GM12878 (cell line): ENCODE measurements at regions not wholly inside any gene's neighbourhood (a gene's known extent, or its start where the extent isn't known, plus 50 kb on each side); places are given as distances from the start of the nearest gene placed in this dataset.
"Not testable (repeated sequence)": the region's sequence is repeated elsewhere in the genome, so short reads cannot be mapped to it uniquely, and the experiment has no call there.

Experiments
- ATAC-seq: fragments of 200-7000 bp; cut with Tn5 transposase; 3 replicates; pipeline ENCODE4 v1.9.1; 2020; ENCODE audit warnings: mild to moderate bottlenecking, moderate library complexity
- BruUV-seq: library from RNA; stranded (reverse); fragments of 400-500 nt; replicated peaks from 2 replicates; lab custom pipeline; 2021; lab: Mats Ljungman, UMichigan
- CTCF ChIA-PET: fragments of 300-600 bp; sonication (Branson Sonifier 250); formaldehyde crosslinking; extraction: SDS; loops from one replicate; lab custom pipeline; 2021; ENCODE audit warnings: inconsistent platforms; lab: Yijun Ruan, JAX
- POLR2A ChIA-PET: fragments of 350-600 bp; formaldehyde crosslinking; extraction: SDS; loops from one replicate; lab custom pipeline; 2021; ENCODE audit warnings: inconsistent platforms; lab: Charles Lee
- RAD21 ChIA-PET: fragments of 300-600 bp; sonication (Branson Sonifier 250); formaldehyde crosslinking; loops from one replicate; lab custom pipeline; 2023; ENCODE audit warnings: antibody characterized with exemption; ENCODE audit not compliant: unreplicated experiment; lab: Charles Lee
- SMC1A ChIA-PET: fragments of 300-600 bp; sonication (Branson Sonifier 250); formaldehyde crosslinking; loops from one replicate; lab custom pipeline; 2023; ENCODE audit not compliant: unreplicated experiment, uncharacterized antibody; lab: Charles Lee
- DNase-seq: peaks from one replicate; pipeline ENCODE4 v3.0.0-alpha.2; 2011; ENCODE audit warnings: low read depth, low spot score
- FAIRE-seq: peaks from 3 replicates; lab custom pipeline; 2011; peaks lifted over from hg19 to GRCh38; lab: Jason Lieb, UNC
- H2AFZ ChIP-seq: 2 replicates; pipeline ENCODE4 v1.6.0; 2011; ENCODE audit warnings: low read depth, low read length, control low read depth; ENCODE audit not compliant: control insufficient read depth
- H3K27ac ChIP-seq: 2 replicates; pipeline ENCODE4 v1.5.1; 2011; ENCODE audit warnings: control low read depth; ENCODE audit not compliant: control insufficient read depth, insufficient read depth
- H3K27me3 ChIP-seq, 2 experiments: replicated peaks in 1 of 2; 2 replicates each; pipeline versions ENCODE4 v1.6.0 to v1.6.1; 2011; ENCODE audit warnings: low read length in 1 of 2; ENCODE audit not compliant: control insufficient read depth in 2 of 2, insufficient read depth in 2 of 2
- H3K36me3 ChIP-seq, 2 experiments: 2 replicates each; pipeline ENCODE4 v1.5.1; 2011; ENCODE audit warnings: low read length in 1 of 2; ENCODE audit not compliant: control insufficient read depth in 2 of 2, insufficient read depth in 2 of 2
- H3K4me1 ChIP-seq: 2 replicates; pipeline ENCODE4 v1.6.1; 2011; ENCODE audit warnings: mild to moderate bottlenecking, low read length, moderate library complexity, mixed read lengths; ENCODE audit not compliant: control insufficient read depth, insufficient read depth
- H3K4me2 ChIP-seq: 2 replicates; pipeline ENCODE4 v1.6.0; 2011; ENCODE audit warnings: control low read depth; ENCODE audit not compliant: control insufficient read depth, insufficient read depth
- H3K4me3 ChIP-seq: fragments of 200-600 bp; sonication (generic); 2 replicates; pipeline ENCODE4 v1.5.1; 2016
- H3K79me2 ChIP-seq: 2 replicates; pipeline ENCODE4 v1.6.0; 2011; ENCODE audit warnings: low read length; ENCODE audit not compliant: control insufficient read depth, insufficient read depth
- H3K9ac ChIP-seq: 2 replicates; pipeline ENCODE4 v1.8.0; 2011; ENCODE audit warnings: low read length, control low read depth, mixed read lengths; ENCODE audit not compliant: control insufficient read depth, insufficient read depth
- H3K9me3 ChIP-seq: replicated peaks from 3 replicates; pipeline ENCODE4 v1.5.1; 2011; ENCODE audit warnings: mild to moderate bottlenecking, low read length; ENCODE audit not compliant: control insufficient read depth, insufficient read depth
- H4K20me1 ChIP-seq: 2 replicates; pipeline ENCODE4 v1.6.0; 2011; ENCODE audit not compliant: control insufficient read depth, insufficient read depth
- CBX5 ChIP-seq: sonication (generic); IDR thresholded peaks from 2 replicates; pipeline ENCODE4 v1.6.1; 2016; ENCODE audit warnings: low read depth, moderate library complexity, mild to moderate bottlenecking, inconsistent platforms
- CEBPB ChIP-seq, 2 experiments: fragments of 150-350 bp in 1 of 2; IDR thresholded peaks; 2 replicates each; pipeline ENCODE4 v1.6.1; 2012 to 2014; ENCODE audit warnings: low read depth in 2 of 2, low read length in 2 of 2, borderline replicate concordance in 1 of 2, inconsistent platforms in 1 of 2
- HDAC2 ChIP-seq: fragments of 200-600 bp; sonication (generic); IDR thresholded peaks from 2 replicates; pipeline ENCODE4 v1.6.1; 2017
- KAT2A ChIP-seq: conservative IDR thresholded peaks from 2 replicates; pipeline ENCODE4 v1.6.1; 2011; ENCODE audit warnings: low read depth, low read length; ENCODE audit not compliant: control insufficient read depth
- KDM1A ChIP-seq: fragments of 200-600 bp; sonication (generic); IDR thresholded peaks from 2 replicates; pipeline ENCODE4 v1.6.1; 2016; ENCODE audit warnings: borderline replicate concordance
- NR2F1 ChIP-seq: fragments of 450-650 bp; conservative IDR thresholded peaks from 2 replicates; pipeline ENCODE4 v1.6.1; 2017; ENCODE audit warnings: mild to moderate bottlenecking
- PRDM15 ChIP-seq: fragments of 450-650 bp; formaldehyde crosslinking; IDR thresholded peaks from 2 replicates; pipeline ENCODE4 v1.4.0; 2020; ENCODE audit warnings: mild to moderate bottlenecking, moderate library complexity
- SRF ChIP-seq, 2 experiments: IDR thresholded peaks; 2 replicates each; pipeline ENCODE4 v1.6.1; 2011; ENCODE audit warnings: low read depth in 2 of 2, low read length in 2 of 2, mild to moderate bottlenecking in 1 of 2, moderate library complexity in 1 of 2
- WRNIP1 ChIP-seq: IDR thresholded peaks from 2 replicates; pipeline ENCODE4 v1.6.1; 2011; ENCODE audit warnings: low read depth, low read length, improper control_type of control experiment, borderline replicate concordance
- WGBS: methylation state at CpG from one replicate; pipeline ENCODE4 v1.1.6; 2016; ENCODE audit warnings: low lambda C conversion rate; ENCODE audit not compliant: insufficient replicate concordance, insufficient coverage; ENCODE audit errors: missing lambda C conversion rate; 5-methylcytosine and 5-hydroxymethylcytosine counted together
- in situ Hi-C: fragments of 300-500 bp; cut with MboI; formaldehyde crosslinking; loops from 9 replicates; pipeline ENCODE4 v1.14.3; 2018; ENCODE audit warnings: mixed read lengths
- intact Hi-C: fragments of 100-400 bp; cut with micrococcal nuclease; formaldehyde crosslinking; loops from one replicate; pipeline ENCODE4 v1.14.2; 2022; ENCODE audit not compliant: unreplicated experiment
- TF ChIP-seq, protein P1 (sequence below): fragments of 450-650 bp; formaldehyde crosslinking; IDR thresholded peaks from 2 replicates; pipeline ENCODE4 v1.4.0; 2022; ENCODE audit warnings: mild to moderate bottlenecking, moderate library complexity

GRCh38 chr16:80092681-80093080, 448.1 kb upstream of the DYNLRB2 start (continued):
- TF ChIP-seq SRF (IDR thresholded peaks at IDR 0.05; ENCODE audit: low read depth in 2 of 2, low read length in 2 of 2), result no peak
- TF ChIP-seq, all 136 proteins: peak for 0

DNA sequence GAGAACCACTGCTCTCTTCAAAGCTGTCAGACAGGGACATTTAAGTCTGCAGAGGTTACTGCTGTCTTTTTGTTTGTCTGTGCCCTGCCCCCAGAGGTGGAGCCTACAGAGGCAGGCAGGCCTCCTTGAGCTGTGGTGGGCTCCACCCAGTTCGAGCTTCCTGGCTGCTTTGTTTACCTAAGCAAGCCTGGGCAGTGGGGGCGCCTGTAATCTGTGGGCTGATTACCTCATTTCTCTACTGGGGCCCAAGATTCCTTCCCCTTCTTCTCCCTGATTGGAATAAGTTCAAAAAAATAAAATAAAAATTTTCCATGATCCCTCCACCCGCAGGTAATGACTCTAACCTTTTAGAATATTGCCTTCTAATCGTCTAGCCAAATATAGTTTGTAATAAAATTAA, 449.3 kb upstream of the DYNLRB2 start:
- H3K4me3 ChIP-seq, RAD21 ChIA-PET, in situ Hi-C loops, H3K79me2 ChIP-seq, H3K27ac ChIP-seq, DNase-seq, POLR2A ChIA-PET, H3K27me3 ChIP-seq, H3K9ac ChIP-seq, ATAC-seq, FAIRE-seq, H3K36me3 ChIP-seq, H2AFZ ChIP-seq, SMC1A ChIA-PET, intact Hi-C loops, H3K9me3 ChIP-seq, H4K20me1 ChIP-seq, CTCF ChIA-PET, BruUV-seq, H3K4me2 ChIP-seq, H3K4me1 ChIP-seq: not testable (repeated sequence)
- 1% methylated on average over 4 of the region's 4 CpGs for WGBS

DNA sequence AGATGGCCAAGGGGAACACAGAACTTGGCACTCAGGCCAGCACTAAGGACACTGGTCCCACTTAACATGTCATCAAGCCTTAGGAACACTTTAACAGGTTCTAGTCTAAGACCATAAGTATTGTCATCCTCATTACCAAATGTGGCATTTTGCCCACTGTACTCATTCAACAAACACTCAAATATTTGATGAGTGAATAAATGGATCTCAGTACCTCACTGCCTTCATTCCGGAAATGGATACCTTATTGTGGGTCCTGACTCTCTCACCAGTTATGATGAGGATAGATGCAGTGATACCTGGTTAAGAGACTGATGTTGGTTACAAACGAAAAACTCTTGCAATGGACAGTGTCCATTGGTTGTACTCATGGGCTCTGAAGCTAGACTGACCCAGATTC, 455.2 kb upstream of the DYNLRB2 start:
- no peak for ATAC-seq
- H2AFZ ChIP-seq, result no peak overlapping the region
- 20% methylated on average over 2 of the region's 2 CpGs for WGBS
- ChIA-PET SMC1A (no interaction called here), CTCF (no interaction called here), POLR2A (no interaction called here), RAD21 (no interaction called here)
- intact Hi-C loops (no loop called here), in situ Hi-C loops (no loop called here)
- H3K27me3 ChIP-seq, result no peaks in the 10 kb centered on the region
- H3K79me2 ChIP-seq, result no peaks in the 10 kb centered on the region
- no TSS peak for BruUV-seq
- no peak for FAIRE-seq
- H3K4me2 ChIP-seq, result no peak overlapping the region
- no peak overlapping the region for H3K4me3 ChIP-seq
- no peaks in the 10 kb centered on the region for H3K9me3 ChIP-seq
- no peaks in the 10 kb centered on the region for H4K20me1 ChIP-seq
- H3K36me3 ChIP-seq, result no peaks in the 10 kb centered on the region
- no peak overlapping the region for H3K27ac ChIP-seq
- no peak overlapping the region for H3K9ac ChIP-seq
- H3K4me1 ChIP-seq, result no peaks in the 10 kb centered on the region
- DNase-seq, result no peak
- TF ChIP-seq KDM1A (no peak), PRDM15 (CRISPR knock-in tag) (no peak), NR2F1 (no peak), KAT2A (no peak), CBX5 (no peak), WRNIP1 (no peak), CEBPB (IDR thresholded peaks at IDR 0.05; ENCODE audit: borderline replicate concordance in 1 of 2, low read depth in 2 of 2, low read length in 2 of 2) (no peak), HDAC2 (no peak)
- TF ChIP-seq, protein P1, sequence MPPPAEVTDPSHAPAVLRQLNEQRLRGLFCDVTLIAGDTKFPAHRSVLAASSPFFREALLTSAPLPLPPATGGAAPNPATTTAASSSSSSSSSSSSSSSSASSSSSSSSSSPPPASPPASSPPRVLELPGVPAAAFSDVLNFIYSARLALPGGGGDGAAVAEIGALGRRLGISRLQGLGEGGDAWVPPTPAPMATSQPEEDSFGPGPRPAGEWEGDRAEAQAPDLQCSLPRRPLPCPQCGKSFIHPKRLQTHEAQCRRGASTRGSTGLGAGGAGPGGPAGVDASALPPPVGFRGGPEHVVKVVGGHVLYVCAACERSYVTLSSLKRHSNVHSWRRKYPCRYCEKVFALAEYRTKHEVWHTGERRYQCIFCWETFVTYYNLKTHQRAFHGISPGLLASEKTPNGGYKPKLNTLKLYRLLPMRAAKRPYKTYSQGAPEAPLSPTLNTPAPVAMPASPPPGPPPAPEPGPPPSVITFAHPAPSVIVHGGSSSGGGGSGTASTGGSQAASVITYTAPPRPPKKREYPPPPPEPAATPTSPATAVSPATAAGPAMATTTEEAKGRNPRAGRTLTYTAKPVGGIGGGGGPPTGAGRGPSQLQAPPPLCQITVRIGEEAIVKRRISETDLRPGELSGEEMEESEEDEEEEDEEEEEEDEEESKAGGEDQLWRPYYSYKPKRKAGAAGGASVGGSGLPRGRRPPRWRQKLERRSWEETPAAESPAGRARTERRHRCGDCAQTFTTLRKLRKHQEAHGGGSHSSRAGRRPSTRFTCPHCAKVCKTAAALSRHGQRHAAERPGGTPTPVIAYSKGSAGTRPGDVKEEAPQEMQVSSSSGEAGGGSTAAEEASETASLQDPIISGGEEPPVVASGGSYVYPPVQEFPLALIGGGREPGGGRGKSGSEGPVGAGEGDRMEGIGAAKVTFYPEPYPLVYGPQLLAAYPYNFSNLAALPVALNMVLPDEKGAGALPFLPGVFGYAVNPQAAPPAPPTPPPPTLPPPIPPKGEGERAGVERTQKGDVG, result no peak
